NCI-H69 (cell line): ENCODE measurements at regions not wholly inside any gene's neighbourhood (a gene's known extent, or its start where the extent isn't known, plus 50 kb on each side); places are given as distances from the start of the nearest gene placed in this dataset.

Experiments used
- DNase-seq: peaks from one replicate; lab custom pipeline; 2025; lab: John Stamatoyannopoulos, UW

DNA sequence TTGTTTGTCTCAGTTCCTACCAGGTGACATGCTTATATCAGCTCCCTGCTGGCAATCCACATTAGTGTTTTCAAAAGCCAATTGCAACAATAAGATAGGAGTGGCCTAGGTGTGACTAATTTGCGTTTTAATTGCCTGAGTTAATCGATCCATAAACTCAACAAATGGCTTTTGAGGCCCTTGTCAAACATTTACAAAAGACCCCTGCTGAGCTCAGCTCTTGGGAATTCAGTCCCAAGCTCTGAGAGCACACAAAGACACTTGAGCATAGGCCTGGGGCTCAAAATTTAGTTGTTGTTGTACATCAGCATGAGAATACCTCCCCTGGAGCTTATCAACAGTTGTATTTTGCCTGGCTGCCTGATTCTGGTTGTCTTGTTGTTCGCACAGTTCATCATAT, 1134.4 kb upstream of the TSPY4 start:
- peak; percentile 5 for DNase-seq

DNA sequence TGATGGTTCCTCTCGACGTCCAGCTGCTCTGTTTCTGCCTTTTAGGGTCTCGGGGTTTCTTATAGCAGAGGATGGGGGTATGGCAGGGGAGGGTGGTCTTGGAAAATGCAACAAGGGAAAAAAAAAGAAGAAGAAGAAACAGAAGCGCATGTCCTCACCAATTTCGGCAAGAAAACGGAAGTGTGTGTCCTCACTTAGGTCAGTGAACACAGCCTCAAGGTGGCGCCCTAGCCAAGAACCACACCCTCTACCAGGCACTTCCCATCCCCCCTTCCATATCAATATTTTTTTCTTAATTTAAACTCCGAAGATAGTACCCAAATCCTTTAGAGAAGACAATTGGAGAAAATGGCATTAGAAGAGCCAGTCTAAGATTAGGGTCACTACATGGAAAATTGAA, 1096.1 kb upstream of the TSPY4 start:
- no peak for DNase-seq

DNA sequence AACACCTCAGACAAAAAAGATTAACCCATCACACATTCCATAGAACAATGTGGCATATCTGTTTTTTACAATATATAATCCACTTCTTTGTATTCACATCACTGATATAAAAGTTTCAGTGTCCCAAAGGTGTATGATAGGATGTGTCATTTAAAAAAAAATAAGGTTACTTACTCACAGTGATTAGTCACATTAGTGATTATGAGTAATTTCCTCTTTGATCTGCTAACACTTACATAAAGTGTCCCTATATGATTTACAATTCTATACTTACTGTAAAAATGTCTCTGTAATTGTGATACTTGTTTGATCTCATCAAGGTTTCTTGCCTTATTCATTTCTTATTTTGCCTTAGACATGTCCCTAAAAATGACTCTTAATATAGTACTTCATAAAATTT, 1063.5 kb upstream of the TSPY4 start:
- no peak for DNase-seq

DNA sequence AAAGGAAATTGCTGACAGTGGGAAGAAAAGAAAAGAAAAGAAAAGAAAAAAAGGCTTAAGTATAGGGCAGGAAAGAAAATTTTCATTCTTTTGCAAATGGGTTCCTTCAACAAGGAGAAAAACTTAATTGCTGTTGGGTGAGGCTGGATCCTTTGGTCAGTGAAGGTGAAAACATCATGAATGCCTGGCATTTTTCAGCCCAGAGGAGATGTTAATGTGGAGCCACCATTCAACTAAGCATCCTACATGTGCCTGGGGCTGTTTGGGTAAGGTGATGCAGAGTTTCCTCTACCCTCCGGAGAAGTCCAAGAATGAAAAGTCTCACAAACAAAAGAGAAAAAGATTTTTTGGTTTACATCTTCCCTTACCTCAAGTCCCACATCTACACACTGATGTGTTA, 1032.2 kb upstream of the TSPY4 start:
- no peak for DNase-seq

DNA sequence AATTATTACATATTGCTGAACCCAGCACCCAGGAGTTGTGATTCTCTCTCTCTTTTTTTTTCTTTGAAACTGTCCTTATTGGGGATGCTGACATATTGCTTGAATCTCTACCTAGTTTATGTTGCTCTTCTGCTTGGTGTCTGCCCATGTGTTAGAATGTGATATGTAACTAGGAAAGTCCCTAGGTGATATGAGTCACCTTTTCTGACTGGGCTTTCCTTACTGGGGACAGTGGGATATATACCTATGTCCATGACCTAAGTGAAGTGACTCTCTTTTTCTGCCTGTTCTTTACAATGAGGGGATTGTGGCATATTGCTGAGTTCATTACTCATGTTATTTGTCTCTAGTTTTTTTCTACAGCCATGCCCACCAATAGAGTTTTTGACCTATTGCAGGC, 1013.2 kb upstream of the TSPY4 start:
- no peak for DNase-seq

DNA sequence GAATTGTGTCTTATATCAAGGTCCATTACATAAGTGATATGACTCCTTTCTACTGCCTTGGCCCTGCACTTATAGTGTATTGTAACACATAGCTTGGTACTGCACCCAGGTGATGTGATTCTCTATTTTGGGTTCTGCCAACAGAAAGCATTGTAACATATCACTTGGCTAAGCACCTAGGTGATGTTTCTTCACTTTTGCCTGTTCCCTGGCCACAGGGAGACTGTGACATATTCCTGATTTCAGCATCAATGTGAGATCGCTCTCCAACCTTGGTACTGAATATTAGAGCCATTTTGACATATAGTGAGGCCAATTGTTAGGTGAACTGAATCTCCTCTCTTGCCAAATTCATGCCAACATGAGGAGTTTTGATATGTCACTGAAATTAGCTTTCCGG, 1010.3 kb upstream of the TSPY4 start:
- DNase-seq: no peak

DNA sequence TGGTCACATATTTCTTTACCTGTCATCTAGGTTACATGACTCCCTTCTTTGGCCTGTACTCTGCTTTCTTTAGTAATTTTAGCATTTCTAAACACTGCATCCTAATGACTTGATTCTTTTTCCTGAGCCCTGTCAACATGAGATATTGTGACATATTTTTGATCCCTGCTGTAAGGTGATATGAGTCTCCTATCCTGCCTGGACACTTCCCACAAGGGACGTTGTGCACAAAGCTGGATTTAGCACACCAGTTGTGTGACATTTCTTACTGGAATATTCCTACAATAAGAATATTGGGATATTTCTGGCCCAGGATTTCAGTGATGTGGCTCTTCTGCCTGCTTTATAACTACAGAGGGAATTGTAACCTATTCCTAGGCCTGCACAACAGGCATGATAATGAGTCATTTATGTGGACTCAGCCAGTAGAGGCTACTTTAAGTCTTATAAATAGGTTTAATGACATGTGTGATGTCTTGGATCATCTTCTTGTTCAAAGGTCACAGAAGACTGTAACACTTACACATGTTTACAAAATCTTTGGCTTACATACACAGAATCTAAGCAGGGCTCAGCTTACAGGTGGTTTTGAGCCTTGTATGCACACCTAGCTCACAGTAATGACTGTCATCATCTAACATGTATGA, 1009.4 kb upstream of the TSPY4 start:
- DNase-seq: no peak

DNA sequence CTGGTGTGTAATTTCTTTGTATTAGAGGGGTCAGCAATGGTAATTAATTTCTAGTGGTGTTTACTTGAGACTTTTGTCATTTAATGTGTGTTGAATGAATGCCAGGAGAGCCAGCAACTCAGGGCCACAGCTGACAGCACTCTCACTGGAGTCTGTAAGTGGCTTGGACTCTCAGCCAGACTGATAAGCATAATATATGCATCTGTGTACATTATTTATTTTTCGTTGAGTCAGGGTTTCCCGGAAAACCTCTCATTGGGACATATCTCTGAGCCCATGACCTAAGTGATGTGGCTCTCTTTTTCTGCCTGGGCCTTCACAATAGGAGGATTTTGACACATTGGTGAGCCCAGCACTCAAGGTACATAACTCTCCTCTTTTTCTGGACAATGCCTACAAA, 1007.8 kb upstream of the TSPY4 start:
- DNase-seq: no peak

DNA sequence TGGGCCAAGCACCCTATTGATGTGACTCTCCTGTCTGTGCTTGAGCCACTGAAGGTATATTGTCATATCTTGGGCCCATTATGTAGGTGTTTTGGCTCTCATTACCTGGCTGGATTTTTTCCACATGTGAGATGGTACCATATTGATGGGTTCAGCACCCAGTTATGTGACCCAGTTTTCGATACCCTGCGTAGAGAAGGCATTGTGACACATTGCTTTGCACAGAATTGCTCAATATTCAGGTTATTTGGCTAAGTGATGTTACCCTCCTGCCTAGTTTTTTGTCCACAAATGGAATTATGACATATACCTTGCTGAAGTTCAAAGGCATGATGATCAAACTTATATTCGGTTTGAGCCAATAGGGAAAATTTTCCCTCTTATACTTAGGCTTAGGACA, 1007.3 kb upstream of the TSPY4 start:
- DNase-seq: no peak

DNA sequence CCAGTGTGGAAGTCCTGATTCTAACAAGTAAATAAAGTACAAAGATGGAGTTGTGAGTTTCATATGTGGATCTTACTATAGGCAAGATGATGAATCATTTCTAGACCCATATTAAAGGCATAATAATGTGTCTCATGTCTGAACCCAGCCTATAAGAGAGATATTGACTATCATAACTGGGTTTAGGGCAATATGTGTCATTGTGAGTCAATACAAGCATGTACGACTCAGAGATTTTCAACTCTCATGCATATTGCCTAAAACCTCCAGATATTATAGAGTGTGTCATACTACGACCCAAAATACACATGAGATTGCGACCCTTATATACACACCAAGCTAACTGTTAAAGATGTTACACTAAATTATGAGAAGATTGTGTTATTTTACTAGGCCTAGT, 1003.9 kb upstream of the TSPY4 start:
- DNase-seq: no peak

DNA sequence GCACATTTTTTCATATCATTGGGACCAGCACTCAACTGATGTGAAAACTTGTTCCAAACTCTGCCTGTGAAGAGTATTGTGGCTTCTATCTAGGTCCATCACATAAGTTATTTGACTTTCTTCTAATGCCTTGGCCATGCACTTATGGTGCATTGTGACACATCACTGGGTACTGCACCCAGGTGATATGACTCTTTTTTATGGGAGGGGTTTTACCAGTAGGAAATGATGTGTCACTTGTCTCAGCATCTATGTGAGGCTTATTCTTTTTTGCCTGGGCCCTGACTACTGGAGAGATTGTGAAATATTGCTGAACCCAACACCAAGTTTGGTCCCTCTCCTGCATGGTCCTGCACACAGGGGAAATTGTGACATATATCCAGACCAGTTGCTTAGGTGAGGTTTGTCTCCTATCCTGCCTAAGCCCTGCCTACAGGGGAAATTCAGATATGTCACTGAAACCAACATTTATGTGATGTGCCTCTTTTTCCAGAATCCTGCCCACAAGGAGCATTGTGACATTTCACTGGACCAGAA, 1001.9 kb upstream of the TSPY4 start:
- no peak for DNase-seq

DNA sequence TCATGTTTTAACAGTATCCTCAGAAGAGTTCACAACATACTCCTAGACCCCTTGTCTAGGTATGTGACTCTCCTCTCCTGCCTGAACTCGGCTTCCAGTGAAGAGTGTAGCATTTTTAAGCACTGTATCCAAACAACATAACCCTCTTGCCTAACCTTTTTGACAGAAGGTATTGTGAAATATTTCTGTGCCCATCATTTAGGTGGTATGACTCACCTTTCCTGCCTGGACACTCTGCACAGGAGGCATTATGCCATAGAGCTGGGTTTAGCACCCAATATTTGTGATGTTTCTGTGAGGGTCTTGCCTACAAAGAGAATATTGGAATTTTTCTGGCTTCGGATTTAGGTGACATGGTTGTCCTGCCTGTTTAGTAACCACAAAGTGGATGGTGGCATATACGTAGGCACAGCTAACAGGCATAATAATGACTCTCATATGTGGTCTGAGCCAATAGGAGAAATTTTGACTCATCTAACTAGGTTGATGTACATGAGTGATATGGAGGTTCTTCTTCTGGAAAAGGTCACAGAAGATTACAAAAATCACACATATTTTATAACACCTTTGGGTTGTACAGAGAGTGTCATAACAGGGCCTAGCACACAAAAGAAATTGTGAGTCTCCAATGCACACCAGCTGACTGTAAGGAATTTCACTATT, 1001.0 kb upstream of the TSPY4 start:
- DNase-seq: no peak

DNA sequence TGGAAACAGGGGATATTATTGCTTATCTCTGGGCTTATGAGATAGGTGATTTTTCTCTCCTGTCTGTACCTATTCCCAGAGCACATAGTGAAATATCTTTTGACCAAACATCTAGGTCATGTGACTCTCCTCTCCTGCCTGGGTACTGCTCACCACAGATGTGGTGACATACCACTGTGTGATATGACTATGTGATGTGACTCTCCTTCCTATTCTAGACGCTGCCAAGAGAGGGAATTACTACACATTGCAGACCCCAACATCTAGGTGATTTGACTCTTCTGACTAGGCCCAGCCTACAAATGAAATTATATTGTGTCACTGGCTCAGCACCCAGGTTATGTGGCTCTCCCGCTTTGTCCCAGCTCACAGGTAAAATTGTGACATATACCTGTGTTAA, 996.3 kb upstream of the TSPY4 start:
- DNase-seq: no peak

DNA sequence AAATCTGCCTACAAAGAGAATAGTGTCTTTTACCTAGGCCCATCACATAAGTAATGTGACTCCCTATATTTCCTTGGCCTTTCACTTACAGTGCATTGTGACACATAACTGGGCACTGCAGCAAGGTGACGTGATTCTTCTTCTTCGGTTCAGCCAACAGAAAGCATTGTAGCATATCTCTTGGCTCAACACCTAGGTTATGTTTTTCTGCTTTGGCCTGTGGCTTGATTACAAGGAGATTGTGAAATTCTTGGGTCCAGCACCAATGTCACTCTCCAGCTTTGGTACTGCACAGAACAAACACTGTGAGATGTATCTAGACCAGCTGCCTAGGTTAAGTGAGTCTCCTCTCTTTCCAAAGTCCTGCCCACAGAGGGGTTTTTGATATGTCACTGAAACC, 995.1 kb upstream of the TSPY4 start:
- no peak for DNase-seq

DNA sequence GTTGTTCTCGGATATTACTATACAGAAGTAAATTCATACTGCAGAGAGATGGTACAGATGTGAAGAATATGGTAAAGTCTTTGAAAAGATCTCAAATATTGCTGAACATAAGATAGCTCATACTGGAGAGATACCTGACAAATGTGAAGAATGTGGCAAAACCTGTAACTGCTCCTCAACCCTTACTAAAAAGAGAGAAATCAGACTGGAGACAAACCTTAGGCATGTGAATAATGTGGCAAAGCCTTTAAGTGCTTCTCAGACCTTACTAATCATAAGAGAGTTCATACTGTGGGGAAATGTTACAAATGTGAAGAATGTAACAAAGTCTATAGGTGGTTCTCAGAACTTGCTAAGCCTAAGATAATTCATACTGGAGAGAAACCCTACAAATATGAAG, 986.0 kb upstream of the TSPY4 start:
- DNase-seq: no peak

DNA sequence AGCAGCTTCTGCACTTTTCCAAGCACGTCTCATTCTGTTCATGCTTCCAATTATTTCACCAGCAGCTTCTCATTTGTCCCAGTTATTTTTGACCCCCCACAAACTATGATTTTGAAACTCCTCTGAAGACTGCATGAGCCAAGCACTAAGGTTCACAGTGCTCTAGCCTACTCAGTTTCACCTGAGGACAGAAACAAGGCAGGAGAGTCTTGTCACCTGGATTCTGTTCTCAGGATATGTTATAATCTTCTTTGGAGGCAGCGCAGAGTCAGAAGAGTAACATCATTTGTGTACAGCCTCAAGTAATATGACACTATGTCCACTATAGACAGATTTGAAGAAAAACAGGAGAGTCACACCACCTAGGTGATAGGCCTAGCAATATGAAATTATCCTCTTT, 985.1 kb upstream of the TSPY4 start:
- DNase-seq: no peak

DNA sequence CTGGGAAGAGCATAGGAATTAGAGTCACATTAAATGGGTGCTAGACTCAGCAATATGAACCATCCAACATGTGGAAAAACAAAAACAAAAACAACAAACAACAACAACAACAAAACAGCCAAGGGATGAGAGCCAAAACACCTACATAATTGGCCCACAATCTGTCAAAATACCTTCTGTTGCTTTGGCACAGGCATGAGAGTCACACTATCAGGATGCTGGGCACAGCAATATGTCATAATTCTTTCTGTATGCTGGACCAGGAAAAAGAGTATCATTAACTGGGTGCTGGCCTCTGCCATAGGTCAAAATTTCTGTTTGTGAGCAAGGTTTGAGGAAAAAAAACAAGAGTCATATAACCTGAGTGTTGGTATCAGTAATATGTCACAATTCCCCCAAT, 979.1 kb upstream of the TSPY4 start:
- DNase-seq: no peak

DNA sequence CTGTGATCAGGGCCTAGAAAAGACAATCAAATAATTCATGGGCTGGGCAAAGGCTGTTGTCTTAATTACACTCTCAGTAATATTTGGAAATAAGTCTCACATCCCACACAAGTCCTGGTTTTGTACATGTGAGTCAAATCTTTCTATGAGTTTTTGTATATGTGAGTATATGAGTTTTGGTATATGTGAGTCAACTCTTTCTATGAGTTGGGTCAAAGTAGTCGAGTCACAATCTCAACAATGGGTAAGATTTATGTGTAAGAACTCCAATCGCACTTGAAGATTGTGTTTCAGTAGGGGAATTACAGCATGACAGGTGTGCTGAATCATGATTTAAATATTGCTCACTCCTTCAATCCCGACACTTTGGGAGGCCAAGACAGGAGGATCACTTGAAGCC, 975.5 kb upstream of the TSPY4 start:
- DNase-seq: no peak

DNA sequence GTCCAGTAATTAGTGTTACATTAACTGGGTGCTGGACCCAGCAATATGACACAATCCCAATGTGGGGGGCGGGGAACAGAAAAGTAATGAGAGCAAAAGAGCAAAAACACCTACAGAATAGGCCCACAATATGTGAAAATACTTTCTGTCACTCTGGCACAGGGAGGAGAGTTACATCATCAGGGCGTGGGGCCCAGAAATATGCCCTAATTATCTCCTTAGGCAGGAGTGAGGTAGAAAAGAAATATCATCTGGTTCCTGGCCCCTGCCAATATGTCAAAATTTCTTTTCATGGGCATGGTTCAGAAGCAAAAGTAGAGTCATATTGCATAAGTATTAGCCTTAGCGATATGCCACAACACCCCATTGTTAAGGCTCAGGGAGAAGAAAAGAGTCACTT, 959.8 kb upstream of the TSPY4 start:
- DNase-seq: no peak

DNA sequence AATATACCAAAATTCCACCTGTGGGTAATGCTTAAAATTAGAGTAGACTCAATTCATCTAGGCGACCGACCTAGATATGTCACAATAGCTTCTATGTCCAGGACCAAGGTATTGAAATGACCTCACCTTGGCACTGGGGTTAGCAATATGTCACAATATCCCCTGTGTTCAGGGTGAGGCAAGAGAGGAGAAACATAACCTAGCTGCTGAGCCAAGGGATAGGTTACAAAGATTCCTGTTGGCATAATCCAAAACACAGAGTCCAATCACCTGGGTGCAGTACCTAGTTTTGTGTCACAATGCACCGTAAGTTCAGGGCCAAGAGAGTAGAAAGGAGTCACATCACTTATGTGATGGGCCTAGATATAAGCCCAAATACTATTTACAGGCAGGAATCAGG, 957.5 kb upstream of the TSPY4 start:
- no peak for DNase-seq

DNA sequence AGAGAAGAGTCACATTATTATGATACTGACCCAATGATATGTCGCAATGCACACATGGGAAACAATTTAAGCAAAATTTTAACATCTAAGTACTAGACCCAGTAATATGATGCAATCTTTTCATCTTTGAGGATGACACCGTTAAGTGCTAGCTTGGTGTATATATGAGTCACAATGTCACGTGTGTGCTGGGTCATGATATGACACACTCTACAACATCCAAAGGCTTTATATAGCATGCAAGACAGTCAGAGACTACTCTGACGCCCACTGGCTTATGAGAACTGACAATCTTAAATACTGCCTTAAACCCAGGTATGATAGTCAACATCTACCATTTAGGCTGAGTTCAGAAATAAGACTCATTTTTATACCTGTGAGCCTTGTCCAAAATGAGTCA, 955.8 kb upstream of the TSPY4 start:
- DNase-seq: no peak

DNA sequence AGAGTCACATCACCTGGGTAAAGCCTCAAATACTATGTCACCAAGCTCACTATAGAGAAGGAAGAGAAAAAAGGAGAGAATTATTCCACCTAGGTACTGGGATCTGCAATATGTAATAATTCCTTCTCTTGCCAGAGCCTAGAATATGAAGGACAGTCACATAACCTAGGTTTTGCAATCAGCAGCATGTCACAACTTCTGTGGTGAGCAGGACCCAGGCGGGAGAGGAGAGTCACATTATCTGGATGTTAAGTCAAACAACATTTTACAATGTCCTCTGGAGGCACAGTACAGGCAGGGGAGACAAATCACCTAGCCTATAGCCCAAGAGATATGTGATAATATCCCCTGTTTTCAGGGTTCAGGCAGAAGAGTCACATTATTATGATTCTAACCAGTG, 951.2 kb upstream of the TSPY4 start:
- DNase-seq: no peak

DNA sequence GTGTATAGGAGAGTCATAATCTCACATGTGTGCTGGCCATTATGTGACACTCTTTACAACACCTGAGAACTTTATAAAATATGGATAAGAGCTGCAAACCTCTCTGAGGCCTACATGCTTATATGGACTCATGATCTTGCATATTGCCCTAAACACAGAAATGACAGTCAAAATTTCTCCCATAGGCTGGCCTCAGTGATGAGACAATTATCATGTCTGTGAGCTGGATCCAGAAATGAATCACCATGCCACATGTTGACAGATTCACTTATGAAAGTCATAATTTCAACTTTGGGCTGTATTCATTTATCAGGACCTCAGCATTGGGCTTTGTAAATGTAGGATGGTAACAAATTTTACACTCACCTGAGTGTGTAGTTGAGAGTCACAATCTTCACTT, 948.8 kb upstream of the TSPY4 start:
- DNase-seq: no peak

DNA sequence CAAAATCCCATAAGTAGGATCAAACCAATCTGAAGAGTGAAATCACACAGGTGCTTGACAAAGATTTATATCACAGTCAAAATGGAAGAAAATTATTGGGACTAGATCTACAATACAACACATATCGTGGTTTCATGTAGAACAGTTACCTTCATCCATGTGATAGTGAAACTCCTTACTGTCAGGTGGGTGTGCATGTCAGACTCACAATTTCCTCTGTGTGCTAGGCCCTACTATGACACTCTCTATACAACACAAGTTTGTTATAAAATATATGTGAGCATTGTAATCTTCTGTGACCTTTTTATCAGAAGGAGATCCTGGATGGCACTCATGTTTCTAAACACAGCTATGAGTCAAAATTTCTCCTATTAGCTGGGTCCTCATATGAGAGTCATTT, 947.0 kb upstream of the TSPY4 start:
- no peak for DNase-seq
